ENCODE measurements at regions not wholly inside any gene's neighbourhood (a gene's known extent, or its start where the extent isn't known, plus 50 kb on each side); places are given as distances from the start of the nearest gene placed in this dataset.

- no peak overlapping the region for H3K4me2 ChIP-seq (ENCODE audit: control insufficient read depth, extremely low read depth, insufficient read depth, low read depth, low read length)
- H3K27ac ChIP-seq (ENCODE audit: control insufficient read depth, insufficient read depth, low read length) = no peak overlapping the region
- no peaks in the 10 kb centered on the region for H3K27me3 ChIP-seq (ENCODE audit: control insufficient read depth, extremely low read depth, insufficient read depth, low read length)
- H3K4me3 ChIP-seq (ENCODE audit: control insufficient read depth in 2 of 3, extremely low read depth in 1 of 3, insufficient read depth in 2 of 3, low read depth in 1 of 3, low read length in 3 of 3) = no peak overlapping the region
- H3K79me2 ChIP-seq (ENCODE audit: control insufficient read depth, insufficient read depth, low read length) = no peaks in the 10 kb centered on the region
- no peak overlapping the region for H2AFZ ChIP-seq (ENCODE audit: control insufficient read depth, low read length)
- no peak for TF ChIP-seq CTCF (optimal IDR thresholded peaks at IDR 0.05 in 1 of 3, IDR thresholded peaks at IDR 0.05 in 1 of 3, conservative IDR thresholded peaks at IDR 0.05 in 1 of 3; ENCODE audit: extremely low read depth in 1 of 3, insufficient read depth in 2 of 3, low read length in 3 of 3)
- H3K4me1 ChIP-seq (ENCODE audit: control insufficient read depth, extremely low read depth, insufficient read depth, low read length) = peaks cover 12% of the 10 kb centered on the region
- no peak overlapping the region for H3K9ac ChIP-seq (ENCODE audit: control insufficient read depth, extremely low read depth, insufficient read depth, low read length)
- DNase-seq (ENCODE audit: low read depth, low spot score) (no peak), FAIRE-seq (no peak)
- no peaks in the 10 kb centered on the region for H3K9me1 ChIP-seq (ENCODE audit: control insufficient read depth, extremely low read depth, insufficient read depth, low read length)
- H3K36me3 ChIP-seq (ENCODE audit: control insufficient read depth in 2 of 2, extremely low read depth in 1 of 2, insufficient read depth in 2 of 2, low read length in 2 of 2) = no peaks in the 10 kb centered on the region
- no peaks in the 10 kb centered on the region for H4K20me1 ChIP-seq (ENCODE audit: control insufficient read depth, extremely low read depth, insufficient read depth, low read length)
- H3K9me3 ChIP-seq (ENCODE audit: control insufficient read depth, low read depth, low read length) = no peaks in the 10 kb centered on the region
- dilution Hi-C loops (cut with MboI; ENCODE audit: extremely low pct_ligation_motif_present, low sequenced_read_pairs) = no loop called here
Observed at GRCh38 chr4:55177461-55177860, 52.1 kb upstream of the KDR start.

- no peak for TF ChIP-seq CTCF (optimal IDR thresholded peaks at IDR 0.05 in 1 of 3, IDR thresholded peaks at IDR 0.05 in 1 of 3, conservative IDR thresholded peaks at IDR 0.05 in 1 of 3; ENCODE audit: extremely low read depth in 1 of 3, insufficient read depth in 2 of 3, low read length in 3 of 3)
- no peak for TF ChIP-seq EZH2 (IDR thresholded peaks at IDR 0.05; ENCODE audit: low read length)
- DNase-seq (ENCODE audit: low read depth, low spot score) = no peak
- no peaks in the 10 kb centered on the region for H3K9me1 ChIP-seq (ENCODE audit: control insufficient read depth, extremely low read depth, insufficient read depth, low read length)
- no peaks in the 10 kb centered on the region for H3K9me3 ChIP-seq (ENCODE audit: control insufficient read depth, low read depth, low read length)
- H4K20me1 ChIP-seq (ENCODE audit: control insufficient read depth, extremely low read depth, insufficient read depth, low read length) = no peaks in the 10 kb centered on the region
- H3K9ac ChIP-seq (ENCODE audit: control insufficient read depth, extremely low read depth, insufficient read depth, low read length) = no peak overlapping the region
- H3K27ac ChIP-seq (ENCODE audit: control insufficient read depth, insufficient read depth, low read length) = no peak overlapping the region
- peaks cover 4% of the 10 kb centered on the region for H3K4me1 ChIP-seq (ENCODE audit: control insufficient read depth, extremely low read depth, insufficient read depth, low read length)
- no peak overlapping the region for H3K4me3 ChIP-seq (ENCODE audit: control insufficient read depth in 2 of 3, extremely low read depth in 1 of 3, insufficient read depth in 2 of 3, low read depth in 1 of 3, low read length in 3 of 3)
- no peak overlapping the region for H3K4me2 ChIP-seq (ENCODE audit: control insufficient read depth, extremely low read depth, insufficient read depth, low read depth, low read length)
- dilution Hi-C loops (cut with MboI; ENCODE audit: extremely low pct_ligation_motif_present, low sequenced_read_pairs) = no loop called here
- no peaks in the 10 kb centered on the region for H3K27me3 ChIP-seq (ENCODE audit: control insufficient read depth, extremely low read depth, insufficient read depth, low read length)
- H3K79me2 ChIP-seq (ENCODE audit: control insufficient read depth, insufficient read depth, low read length) = no peaks in the 10 kb centered on the region
- FAIRE-seq = no peak
- H3K36me3 ChIP-seq (ENCODE audit: control insufficient read depth in 2 of 2, extremely low read depth in 1 of 2, insufficient read depth in 2 of 2, low read length in 2 of 2) = no peaks in the 10 kb centered on the region
- no peak overlapping the region for H2AFZ ChIP-seq (ENCODE audit: control insufficient read depth, low read length)
Observed at GRCh38 chr4:55178226-55179005, 53.0 kb upstream of the KDR start.

Data from keratinocyte (primary cell).